BE2C (cell line): ENCODE measurements at regions not wholly inside any gene's neighbourhood (a gene's known extent, or its start where the extent isn't known, plus 50 kb on each side); places are given as distances from the start of the nearest gene placed in this dataset.

Source experiments
- DNase-seq: peaks from one replicate; pipeline ENCODE4 v3.0.0-alpha.2; 2020
- H3K27me3 ChIP-seq: fragments of 250-450 bp; sonication (Bioruptor Pico); 2 replicates; pipeline ENCODE4 v1.5.1; 2020; ENCODE audit warnings: mild to moderate bottlenecking
- H3K36me3 ChIP-seq: fragments of 250-450 bp; sonication (Bioruptor Pico); 2 replicates; pipeline ENCODE4 v1.5.1; 2020; ENCODE audit warnings: mild to moderate bottlenecking
- H3K4me1 ChIP-seq: fragments of 250-450 bp; sonication (Bioruptor Pico); 2 replicates; pipeline ENCODE4 v1.5.1; 2020
- H3K4me3 ChIP-seq: 2 replicates; pipeline ENCODE4 v1.5.1; 2011; ENCODE audit warnings: low read depth, low read length
- H3K9me3 ChIP-seq: fragments of 250-450 bp; sonication (Bioruptor Pico); 2 replicates; pipeline ENCODE4 v1.5.1; 2020
- TF ChIP-seq, protein P1 (sequence below): IDR thresholded peaks from 2 replicates; pipeline ENCODE4 v1.5.1; 2012; ENCODE audit warnings: mild to moderate bottlenecking, low read depth, low read length

GRCh38 chr2:13533524-13533922, 816.8 kb downstream of the TRIB2 start:
- H3K9me3 ChIP-seq: no peaks in the 10 kb centered on the region; the same call in 1 of the 2 replicates
- H3K27me3 ChIP-seq: no peaks in the 10 kb centered on the region
- peaks cover 14% of the 10 kb centered on the region for H3K4me1 ChIP-seq
- no peaks in the 10 kb centered on the region for H3K36me3 ChIP-seq
- DNase-seq: peak; percentile 80
- TF ChIP-seq, protein P1, sequence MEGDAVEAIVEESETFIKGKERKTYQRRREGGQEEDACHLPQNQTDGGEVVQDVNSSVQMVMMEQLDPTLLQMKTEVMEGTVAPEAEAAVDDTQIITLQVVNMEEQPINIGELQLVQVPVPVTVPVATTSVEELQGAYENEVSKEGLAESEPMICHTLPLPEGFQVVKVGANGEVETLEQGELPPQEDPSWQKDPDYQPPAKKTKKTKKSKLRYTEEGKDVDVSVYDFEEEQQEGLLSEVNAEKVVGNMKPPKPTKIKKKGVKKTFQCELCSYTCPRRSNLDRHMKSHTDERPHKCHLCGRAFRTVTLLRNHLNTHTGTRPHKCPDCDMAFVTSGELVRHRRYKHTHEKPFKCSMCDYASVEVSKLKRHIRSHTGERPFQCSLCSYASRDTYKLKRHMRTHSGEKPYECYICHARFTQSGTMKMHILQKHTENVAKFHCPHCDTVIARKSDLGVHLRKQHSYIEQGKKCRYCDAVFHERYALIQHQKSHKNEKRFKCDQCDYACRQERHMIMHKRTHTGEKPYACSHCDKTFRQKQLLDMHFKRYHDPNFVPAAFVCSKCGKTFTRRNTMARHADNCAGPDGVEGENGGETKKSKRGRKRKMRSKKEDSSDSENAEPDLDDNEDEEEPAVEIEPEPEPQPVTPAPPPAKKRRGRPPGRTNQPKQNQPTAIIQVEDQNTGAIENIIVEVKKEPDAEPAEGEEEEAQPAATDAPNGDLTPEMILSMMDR: no peak
- peak overlapping the region; percentile 72 for H3K4me3 ChIP-seq

GRCh38 chr2:13536941-13537340, 820.2 kb downstream of the TRIB2 start:
- no peaks in the 10 kb centered on the region for H3K36me3 ChIP-seq
- peaks cover 14% of the 10 kb centered on the region for H3K4me1 ChIP-seq
- no peak for DNase-seq
- H3K27me3 ChIP-seq: no peaks in the 10 kb centered on the region
- TF ChIP-seq, protein P1: no peak
- no peaks in the 10 kb centered on the region; the same call in 1 of the 2 replicates for H3K9me3 ChIP-seq
- H3K4me3 ChIP-seq: peak overlapping the region; percentile 70

DNA sequence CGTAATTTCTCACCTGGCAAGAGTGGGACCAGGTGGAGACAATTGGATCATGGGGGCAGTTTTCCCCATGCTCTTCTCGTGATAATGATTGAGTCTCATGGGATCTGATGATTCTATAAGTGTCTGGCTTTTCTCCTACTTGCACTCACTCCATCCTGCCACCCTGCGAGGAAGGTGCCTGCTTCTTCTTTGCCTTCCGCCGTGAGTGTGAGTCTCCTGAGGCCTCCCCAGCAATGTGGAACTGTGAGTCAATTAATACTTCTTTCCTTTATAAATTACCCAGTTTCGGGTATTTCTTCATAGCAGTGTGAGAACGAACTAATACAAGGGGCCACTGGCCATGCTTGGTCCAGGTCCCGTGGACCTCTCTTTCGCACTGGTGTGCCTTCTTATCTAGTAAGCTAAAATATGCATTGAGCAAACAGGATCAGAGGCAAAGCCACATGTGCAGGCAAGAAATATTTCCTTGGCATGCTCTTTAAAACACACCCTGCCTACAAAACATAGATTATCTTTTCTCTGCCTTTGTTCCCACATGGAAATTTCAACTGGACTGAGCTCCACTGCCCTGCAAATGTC, 821.1 kb downstream of the TRIB2 start:
- DNase-seq: peak; percentile 43
- H3K36me3 ChIP-seq: peaks cover 3% of the 10 kb centered on the region; the same call in 1 of the 2 replicates
- H3K9me3 ChIP-seq: no peaks in the 10 kb centered on the region; the same call in 1 of the 2 replicates
- H3K4me1 ChIP-seq: peaks cover 15% of the 10 kb centered on the region
- no peaks in the 10 kb centered on the region for H3K27me3 ChIP-seq
- TF ChIP-seq, protein P1: no peak
- H3K4me3 ChIP-seq: peak overlapping the region; percentile 70

DNA sequence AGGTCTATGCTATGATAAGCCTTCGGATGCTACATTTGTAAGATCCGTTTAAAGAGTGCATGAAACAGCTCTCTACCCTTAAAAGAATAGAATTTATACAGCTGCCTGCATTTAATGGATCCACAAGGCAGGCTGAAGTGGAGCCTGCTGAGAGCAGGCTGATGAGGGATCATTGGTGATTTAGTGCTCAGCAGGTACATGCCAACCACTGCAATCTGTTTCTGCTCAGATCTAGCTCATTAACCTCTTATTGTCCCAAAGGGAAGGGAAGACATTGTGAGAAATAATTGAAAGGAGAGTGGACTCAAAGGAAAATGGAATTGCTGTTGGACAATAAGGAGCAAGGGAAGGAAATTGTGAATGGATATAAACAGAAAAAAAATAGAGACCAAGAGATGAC, 822.6 kb downstream of the TRIB2 start:
- Histone ChIP-seq H3K4me1 (peaks cover 16% of the 10 kb centered on the region), H3K27me3 (no peaks in the 10 kb centered on the region), H3K36me3 (peaks cover 3% of the 10 kb centered on the region; the same call in 1 of the 2 replicates), H3K9me3 (no peaks in the 10 kb centered on the region; the same call in 1 of the 2 replicates), H3K4me3 (peak overlapping the region; percentile 70)
- TF ChIP-seq, protein P1: no peak
- no peak for DNase-seq

DNA sequence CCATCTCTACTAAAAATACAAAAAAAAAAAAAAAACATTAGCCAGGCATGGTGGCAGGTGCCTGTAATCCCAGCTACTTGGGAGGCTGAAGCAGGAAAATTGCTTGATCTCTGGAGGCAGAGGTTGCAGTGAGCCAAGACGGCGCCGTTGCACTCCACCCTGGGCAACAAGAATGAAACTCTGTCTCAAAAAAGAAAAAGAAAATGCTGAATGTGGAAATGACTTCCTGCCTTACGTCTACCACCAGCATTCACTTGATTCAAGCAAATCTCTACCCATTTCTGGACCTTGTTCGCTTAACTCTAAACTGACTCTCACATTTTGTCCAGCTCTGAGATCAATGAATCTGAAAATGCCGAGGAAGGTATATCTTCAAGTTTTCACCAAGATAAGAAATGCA, 825.3 kb downstream of the TRIB2 start:
- TF ChIP-seq, protein P1: no peak
- H3K9me3 ChIP-seq: no peaks in the 10 kb centered on the region
- peaks cover 7% of the 10 kb centered on the region for H3K4me1 ChIP-seq
- no peak overlapping the region for H3K4me3 ChIP-seq
- no peak for DNase-seq
- H3K36me3 ChIP-seq: peaks cover 3% of the 10 kb centered on the region; the same call in 1 of the 2 replicates
- no peaks in the 10 kb centered on the region for H3K27me3 ChIP-seq

GRCh38 chr2:13542642-13543041, 825.9 kb downstream of the TRIB2 start:
- H3K4me1 ChIP-seq: peaks cover 3% of the 10 kb centered on the region

More at GRCh38 chr2:13542642-13543041, 825.9 kb downstream of the TRIB2 start:
- Histone ChIP-seq H3K27me3 (no peaks in the 10 kb centered on the region), H3K4me3 (no peak overlapping the region), H3K9me3 (no peaks in the 10 kb centered on the region), H3K36me3 (peaks cover 3% of the 10 kb centered on the region; the same call in 1 of the 2 replicates)
- DNase-seq: no peak
- TF ChIP-seq, protein P1: no peak
